Inflammatory macrophage treated with lipopolysaccharide for 1 hour (primary cell): ENCODE measurements at regions not wholly inside any gene's neighbourhood (a gene's known extent, or its start where the extent isn't known, plus 50 kb on each side); places are given as distances from the start of the nearest gene placed in this dataset.

ENCODE experiments used
- DNase-seq, 2 donors: peaks; one replicate each; pipeline ENCODE4 v3.0.0-alpha.2; 2020 to 2022

DNA sequence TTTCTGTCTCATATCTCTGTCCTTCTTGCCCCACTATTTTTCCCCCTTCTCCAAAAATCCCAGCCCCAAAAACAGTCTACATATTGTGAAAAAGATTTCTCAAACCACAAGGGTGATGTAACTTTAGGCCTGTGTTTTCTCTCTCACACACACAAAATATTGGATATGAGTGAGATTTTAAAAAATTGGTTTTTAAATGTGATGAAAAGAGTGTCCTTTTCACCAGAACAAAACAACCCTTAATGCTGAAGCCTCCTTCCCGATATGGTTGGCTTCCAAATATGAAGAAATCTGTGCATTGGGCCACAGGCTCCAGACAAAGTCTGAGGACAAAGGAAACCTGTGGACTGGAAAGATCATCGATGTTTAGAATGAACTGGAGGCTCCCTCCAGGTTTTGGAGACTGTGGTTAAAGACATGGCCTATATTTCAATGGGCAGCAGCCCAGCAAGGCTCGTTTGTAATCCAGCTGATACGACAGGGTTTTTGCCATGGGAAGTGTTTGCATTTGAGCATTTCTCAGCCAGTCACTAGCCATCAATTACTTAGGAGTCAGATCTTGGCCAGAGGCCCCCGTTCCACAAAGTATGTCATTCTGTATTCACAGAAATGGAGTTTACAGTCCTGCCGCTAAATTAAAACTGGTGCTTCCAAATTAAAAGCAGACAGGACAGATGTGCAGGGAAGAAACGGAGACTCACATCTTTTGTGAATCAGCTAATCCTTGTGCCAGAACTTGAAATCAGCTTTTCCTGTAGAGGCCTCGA lies 546.3 kb downstream of the EBF1 start:
- no peak for DNase-seq

DNA sequence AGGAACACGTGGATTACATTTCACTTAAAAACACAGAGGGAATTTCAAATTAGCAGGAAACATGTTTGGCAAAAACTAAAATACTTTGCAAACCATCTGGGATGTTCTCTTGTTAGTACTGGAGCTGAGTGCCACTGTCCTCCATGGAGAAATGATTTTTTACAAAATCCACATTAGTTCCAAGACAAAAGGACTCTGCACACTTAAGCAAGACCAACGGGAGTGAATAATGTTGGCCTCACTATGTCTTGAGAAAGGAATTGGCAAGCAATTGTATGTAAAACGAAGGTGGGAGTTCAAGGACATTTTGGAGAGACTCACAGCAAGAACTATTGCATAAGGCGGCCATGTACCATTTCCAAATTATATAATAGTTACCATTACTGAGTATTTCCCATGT lies 547.5 kb downstream of the EBF1 start:
- no peak for DNase-seq

DNA sequence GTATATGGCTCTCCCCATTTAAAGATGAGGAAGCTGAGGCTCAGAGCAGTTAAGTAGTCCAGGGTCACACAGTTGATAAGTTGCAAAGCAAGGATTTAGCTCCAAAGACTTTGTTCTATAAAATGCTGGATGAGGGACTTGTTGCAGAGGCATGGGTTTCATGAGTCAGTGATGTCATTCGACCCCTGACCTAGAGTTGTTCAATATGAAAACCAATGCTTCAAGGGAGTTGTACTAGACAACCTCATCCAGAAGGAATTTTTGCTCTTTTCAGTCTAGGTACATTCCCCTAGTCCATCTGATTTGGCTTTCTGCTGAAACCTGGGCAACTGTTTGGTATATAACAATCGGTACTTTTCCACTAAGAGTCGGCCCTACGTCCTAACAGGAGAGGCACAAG lies 550.4 kb downstream of the EBF1 start:
- no peak for DNase-seq

DNA sequence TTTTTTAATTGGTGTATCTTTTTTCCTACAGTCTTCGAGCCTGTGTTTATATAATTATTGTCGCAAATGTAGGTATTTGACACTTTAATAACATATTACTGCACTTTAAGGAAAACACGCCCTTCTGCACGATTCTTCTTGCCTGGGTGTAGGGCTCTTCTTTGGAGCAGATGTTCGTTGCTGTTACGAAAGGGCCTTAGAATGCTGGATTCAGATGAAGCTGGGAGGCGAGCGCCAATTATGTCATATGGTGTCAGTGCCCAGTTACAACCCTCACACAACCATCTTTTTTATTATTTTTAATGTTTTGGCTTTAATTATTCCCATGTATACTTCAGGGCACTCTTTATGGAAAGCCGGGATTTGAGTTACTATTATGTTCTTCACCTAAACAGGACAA lies 553.0 kb downstream of the EBF1 start:
- DNase-seq = no peak

DNA sequence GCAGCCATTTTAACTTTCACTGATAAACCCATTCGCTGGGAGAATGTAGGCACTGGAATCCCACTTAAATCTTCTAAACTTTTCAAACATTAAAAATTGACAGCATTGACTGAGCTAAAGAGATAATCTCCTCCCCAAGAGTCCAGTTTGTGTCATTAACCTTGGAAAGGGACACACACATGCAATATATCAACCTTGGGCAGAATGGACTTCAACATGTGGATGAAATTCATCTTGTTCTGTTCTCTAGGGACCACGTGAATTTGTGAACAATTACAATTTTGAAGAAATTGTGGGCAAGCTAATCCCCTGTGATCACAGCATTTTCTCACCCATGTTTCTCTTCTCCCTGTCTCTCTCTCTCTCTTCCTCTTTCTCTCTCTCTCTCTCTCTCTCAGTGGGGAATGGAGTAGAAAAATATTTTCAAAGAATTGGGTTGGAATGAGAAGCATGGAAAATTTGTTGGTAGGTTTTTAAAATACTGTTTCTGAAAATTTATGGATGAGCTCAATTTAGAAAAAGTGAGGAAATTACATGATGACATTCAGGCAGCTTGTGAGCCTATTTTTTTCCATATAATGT lies 553.7 kb downstream of the EBF1 start:
- no peak for DNase-seq

DNA sequence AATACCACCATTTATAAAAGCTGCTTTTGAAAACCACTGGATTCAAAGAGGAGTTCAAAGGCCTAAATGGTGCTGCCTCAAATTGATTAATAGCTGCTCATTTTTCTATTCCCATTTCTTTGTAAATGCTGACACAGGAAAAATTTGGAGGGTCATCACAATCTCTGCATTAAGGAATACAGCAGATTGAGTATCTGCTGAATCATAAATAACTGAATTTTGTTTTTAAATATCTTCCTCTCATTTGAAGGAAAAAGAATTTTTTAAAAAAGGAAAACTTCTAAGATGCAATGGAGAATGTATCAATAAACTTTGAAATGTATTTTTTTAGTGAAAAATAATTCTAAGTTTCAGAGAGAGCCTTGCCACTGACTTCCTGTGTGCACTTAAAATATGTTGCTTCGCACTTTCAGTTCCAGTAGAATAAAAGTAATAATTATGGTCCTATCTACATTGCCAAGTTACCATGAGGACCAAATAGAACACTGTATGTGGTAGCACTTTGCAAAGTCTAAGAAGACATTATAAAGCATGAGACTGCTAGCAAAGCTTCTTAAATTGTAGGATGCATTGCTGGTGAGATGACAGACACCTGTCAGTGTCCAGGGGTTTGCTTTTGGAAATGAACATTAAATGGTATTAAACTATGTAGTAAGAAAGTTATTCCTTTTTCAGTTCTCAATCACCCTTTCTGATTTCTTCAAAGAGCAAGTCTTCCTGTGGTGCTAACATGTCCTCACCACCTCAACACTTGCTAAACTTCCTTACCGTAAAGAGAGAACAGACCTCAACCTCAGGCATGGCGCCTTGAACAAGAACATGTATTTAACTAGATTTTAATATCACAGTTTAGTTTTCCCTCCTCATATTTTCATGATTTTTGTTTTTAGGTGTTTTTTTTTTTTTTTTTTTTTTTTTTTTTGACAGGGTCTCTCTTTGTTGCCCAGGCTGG lies 555.1 kb downstream of the EBF1 start:
- DNase-seq = no peak

DNA sequence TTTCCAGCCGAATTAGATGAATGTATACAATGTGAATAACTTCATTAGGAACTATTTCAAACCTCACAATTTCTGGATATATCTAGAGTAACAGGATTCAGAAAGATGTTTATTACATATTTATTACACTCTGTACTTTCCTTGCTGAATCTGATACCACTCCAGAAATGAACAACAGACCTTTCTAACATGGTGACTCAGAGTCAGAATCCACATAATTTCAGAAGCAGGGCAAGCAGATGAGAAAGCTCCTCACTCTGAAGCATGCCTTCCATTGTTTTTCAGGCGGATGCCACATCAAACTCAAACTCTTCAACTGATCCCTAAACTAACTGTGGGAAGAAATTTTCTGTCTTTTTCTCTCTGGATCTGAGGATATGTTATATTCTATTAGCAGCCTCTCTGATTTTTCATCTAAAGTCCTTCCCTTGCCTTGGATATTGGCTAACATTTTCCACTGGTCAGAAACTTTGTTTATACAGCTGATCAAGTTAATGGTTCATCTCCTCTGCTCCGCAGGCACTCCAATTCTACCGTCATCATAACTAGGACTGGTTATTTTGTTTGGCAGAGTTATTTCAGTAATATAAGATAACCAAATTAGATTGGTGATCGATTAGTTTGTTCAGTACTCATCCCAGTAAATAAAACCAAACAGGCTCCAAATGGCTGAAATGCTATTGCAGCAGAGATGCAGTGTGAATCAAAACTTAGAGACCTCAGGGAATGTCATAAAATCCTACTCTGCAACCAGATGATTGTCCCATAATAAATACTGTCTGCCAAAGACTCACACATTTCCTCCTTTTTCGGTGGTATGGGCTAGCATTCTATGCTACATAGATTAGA lies 556.0 kb downstream of the EBF1 start:
- no peak for DNase-seq

DNA sequence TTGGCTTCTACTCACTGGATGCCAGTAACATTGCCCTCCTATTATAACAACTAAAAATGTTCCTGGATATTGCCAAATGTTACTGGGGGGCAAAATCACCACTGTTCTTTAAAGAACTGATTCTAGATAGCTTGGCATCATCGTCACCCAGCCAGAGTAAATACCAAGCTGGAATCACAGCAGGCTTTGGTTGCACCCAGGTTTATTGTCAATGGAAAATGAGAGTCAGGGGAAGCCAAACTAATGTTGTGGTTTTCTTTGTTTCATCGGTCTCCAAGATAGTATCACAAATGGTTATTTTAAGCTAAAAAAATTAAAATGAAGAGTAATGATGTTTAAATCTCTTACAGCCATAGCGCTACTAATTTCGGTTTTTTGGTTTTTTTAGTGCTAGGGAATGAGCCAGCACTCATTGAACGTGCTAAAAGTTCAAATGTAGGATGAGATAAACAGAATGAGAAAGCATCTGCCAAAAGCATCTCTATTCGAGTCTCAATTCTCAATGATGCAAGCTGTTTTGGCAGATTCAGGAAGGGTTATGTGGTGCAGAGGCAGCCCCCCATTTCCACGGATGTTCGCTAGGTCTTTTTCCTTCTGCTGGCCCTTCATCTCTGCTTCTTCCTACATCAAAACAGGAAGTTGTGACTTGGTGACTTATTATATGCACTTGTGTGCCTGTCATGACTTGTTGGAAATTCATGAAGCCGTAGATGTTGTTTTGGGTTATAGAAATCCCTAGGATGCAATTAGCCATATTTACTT lies 558.0 kb downstream of the EBF1 start:
- DNase-seq = no peak

DNA sequence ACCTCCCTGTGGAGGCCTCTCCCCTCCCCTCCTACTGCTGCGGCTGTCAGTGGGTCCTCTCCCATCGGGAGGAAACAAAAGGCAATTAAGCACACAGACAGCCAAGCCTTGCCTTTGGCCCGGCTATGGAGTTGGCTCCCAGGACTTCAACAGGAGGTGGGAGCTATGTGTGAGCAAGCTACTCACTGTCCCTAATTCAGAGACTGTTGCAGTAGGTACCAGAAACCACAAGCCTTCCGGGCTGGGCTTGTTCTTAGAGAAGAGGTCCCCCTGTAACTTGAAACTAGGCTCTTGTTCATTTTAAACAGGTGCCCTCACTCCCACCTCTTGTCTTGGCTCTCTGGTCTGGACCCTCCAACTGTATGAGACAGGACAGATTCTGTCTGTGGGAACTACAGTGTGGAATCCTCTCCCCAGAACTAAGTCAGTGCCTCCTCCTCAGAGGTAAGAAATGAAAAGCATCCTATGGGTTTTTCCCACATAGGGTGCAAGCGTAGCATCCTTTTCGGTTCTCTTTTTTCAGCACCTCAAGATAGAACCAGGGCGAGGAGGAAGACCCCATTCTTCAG lies 561.1 kb downstream of the EBF1 start:
- no peak for DNase-seq

DNA sequence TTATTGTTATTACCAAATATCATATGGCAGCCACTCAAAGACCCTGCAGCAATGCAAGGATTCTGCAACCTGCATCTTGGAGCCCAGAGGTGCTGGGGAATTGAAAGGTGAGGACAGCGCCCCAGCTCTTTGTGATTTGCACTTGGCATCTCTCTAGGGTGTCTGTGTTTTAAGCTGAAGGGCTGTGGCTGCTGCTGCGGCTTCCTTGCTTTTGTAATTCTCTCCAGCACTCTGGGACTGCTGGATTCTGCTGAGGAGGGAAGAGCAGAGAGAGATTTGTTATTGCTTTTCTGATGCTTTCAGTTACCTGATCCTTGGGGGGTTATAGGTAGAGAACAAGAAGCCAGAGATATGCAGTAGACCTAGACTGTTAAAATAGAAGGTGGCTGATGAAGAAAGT lies 562.4 kb downstream of the EBF1 start:
- no peak for DNase-seq

DNA sequence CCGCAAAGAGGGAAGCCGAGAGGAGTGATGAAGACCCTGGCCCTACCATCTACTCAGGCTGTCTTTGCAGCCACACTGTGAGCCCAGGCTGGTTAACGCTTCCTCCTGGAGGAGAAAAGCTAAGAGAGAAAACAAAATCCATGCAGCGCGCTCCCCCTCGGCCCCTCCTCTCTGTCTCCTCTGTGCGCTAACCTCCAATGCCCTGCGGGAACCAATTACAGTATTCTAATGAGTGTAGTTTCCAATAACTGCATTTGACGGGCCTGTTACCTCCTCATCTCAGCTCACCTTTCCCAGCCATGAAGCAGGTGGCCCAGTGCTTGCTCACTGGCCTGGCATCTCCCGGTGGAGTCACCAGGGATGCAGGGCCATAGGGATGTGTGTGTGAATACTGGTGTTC lies 565.5 kb downstream of the EBF1 start:
- DNase-seq = no peak

DNA sequence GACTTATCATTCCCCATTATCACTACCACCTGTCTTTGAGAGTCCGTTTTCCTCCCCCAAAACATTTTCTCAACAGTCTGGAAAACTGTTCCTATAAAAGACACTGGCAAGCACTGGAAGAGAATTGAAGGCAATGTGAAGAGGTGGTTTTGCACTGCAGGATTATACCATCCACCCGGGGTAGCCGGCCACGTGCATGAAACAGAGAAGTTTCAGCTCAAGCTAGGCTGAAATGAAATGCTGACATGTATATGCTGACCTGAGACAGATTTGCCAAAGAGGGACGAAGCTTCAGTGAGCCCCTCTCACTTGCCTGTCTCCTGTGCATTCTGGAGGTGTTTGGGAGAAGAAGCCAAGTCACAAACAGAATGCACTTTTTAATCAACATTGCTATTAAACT lies 567.0 kb downstream of the EBF1 start:
- no peak for DNase-seq

DNA sequence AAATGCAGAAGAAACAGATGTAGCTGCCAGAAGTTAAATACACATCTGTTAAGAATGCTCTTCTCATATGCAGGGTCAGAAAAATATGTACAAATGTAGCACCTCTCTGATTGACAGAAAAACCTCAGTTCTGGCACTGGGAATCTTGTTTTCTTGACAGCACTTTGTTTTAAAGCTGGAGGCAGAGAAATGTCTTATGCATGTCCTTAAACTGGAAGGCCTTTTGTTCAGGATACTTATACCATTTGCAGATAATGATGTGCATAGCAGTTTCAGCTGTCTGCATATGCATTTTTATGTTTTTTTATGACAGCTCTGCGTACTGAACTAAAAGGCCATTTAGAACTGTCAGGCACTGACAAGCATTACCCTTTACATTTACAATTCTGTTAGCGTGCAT lies 567.9 kb downstream of the EBF1 start:
- no peak for DNase-seq

DNA sequence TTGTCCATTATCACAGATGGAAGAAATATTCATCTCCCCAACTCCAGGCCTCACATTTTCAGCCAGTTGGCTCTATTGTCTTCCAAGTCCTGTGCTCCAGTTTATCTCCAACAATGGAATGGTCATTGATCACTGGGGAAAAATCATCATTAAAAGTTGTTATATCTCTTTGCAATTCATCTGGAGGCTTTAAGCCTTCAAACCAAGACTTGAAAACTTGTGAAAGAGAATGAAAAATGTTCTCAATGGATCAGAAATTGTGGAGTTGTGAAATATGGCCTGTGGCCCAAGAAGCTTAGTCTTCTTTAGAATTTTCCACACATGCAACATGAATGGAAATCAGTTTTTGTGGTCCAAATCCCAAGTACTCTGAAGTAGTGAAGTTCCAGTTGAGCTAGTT lies 569.6 kb downstream of the EBF1 start:
- DNase-seq = no peak

DNA sequence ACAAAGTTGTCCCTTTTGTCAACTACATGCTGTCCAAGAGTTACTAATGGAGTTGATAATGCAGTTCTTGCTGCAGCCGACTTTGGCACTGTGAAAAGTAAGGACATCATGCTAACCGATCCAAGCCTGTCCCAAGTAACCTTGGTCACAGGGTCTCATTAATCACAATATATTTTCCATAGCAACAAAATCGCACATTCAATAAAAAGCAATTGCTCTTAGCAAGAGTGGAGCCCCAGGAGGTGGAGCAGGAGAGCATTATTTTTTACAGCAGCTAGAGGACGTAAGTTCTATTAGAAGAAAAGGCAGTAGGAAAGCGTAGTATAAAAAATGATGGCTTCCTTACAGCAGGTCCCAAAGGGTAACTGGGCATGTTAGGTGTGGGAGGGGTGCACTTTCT lies 570.3 kb downstream of the EBF1 start:
- DNase-seq = no peak

DNA sequence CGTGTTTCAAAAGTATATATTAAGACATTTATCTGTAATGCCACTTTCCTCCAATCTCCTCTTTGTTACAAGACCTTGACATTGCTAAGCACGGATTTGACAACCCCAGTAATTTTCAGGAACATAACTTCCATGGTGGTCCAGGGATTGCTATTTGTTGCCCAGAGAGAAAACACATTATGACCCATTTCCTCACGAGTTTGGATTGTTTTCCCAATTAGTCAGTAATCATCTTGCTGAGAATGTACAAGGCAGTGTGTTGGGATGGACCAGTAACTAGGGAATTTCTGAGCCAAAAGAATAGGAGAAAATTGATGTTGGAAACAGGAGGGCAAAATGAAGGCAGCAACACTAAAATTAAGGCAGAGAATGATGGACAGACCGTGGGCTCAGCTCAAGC lies 574.1 kb downstream of the EBF1 start:
- DNase-seq = no peak

DNA sequence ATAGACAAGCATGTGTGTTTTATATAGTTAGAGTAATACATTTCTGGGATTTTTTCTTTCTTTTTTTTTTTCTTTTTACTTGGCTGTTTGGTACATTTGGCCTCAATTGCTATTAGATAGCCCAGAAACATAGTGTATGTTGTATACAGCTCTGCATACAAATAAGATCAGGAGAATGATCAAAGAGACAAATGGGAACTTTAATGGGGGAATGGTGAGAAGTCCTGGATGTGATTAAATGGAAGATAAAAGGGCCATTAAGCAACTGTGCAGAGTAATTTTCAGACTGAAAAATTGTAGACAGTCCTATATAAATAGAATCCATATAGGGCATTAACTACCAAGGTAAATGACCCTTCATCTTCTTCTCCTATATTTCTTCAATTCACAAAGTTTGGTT lies 575.6 kb downstream of the EBF1 start:
- DNase-seq = no peak

DNA sequence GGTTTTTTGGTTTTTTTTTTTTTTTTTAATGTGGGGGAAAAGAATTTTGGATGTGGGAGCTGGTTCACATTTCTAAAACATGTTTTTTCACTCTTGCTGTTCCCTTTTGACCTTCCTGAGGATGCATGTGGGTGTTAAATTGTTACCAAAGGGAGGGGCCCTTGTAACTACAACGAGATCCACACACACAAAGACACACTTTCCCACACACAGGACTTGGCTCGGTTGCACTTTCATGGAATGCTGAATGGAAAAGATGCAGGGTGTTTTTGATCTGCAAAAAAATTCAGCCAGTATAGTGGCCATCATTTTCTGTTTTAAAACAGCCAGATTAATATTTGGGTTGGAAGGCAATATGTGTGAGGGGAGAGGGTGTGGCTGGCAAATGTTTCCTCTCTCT lies 576.9 kb downstream of the EBF1 start:
- DNase-seq = no peak

DNA sequence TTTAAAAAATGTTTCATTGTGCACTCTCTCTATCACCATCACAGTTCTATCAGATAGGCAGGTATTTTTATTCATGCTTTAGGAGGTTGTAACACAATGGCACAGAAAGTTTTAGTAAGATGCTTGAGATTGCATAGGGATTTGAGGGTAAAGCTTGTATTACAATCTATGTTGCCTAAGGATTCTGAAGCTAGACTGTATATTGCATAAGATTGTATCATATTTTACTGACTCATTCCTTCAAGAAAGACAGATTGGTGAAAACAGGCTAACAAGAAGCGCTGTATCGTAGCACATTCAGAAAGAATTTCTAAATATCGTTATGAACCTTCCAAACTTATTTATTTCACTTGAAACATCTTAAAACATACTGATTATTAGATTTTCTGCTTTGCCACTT lies 577.7 kb downstream of the EBF1 start:
- DNase-seq = peak; percentile 61 to 66

DNA sequence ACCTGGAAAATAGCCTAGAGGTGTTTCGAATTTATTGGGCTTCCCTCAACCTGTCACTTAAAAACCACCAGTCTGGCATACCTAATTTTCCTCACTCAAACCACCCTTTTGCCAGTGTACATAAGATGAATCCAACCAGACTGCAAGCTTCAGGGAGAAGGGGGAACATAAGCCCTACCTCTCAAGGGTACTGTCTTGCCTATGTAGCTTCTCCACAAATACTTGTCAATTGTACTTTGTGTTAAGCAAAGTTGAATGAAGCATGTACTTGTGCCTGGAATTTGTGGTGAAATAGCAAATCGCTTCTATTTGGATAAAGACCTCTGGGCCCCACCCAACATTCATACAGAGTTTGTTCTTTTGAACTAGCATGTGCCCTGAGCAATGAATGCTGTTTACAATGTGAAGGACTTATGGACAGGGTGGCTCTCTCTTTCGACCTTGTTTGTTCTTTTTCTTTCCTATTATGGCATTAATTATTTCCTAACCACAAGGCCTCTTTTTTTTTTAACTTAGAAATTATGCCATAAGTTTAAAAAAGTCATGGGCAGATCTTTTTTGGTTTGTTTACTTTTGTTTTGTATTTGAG lies 580.2 kb downstream of the EBF1 start:
- DNase-seq = no peak

DNA sequence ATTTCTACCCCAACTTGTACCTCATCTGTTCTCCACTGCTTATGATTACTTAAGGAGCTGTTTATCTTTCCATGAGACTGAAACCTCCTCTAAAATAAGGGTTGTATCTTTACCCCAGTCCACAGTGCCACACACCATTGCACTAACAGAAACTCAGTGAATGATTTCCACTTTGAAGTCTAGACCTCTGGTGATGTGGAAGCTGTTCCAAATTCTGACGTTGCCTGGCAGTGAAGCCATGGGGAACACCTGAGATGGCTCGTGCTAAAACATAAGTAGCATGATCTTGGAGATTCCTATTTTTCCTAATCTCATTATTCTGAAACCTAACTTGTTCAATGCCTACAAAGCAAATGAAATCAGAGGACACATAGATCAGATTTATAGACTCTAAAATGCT lies 583.2 kb downstream of the EBF1 start:
- DNase-seq = no peak
